K562 (cell line): ENCODE measurements at regions not wholly inside any gene's neighbourhood (a gene's known extent, or its start where the extent isn't known, plus 50 kb on each side); places are given as distances from the start of the nearest gene placed in this dataset.

Source experiments
- ATAC-seq: fragments of 200-7000 bp; cut with Tn5 transposase; 3 replicates; pipeline ENCODE4 v1.9.1; 2020; ENCODE audit warnings: moderate library complexity
- BruUV-seq: library from RNA; stranded (reverse); fragments of 400-500 nt; replicated peaks from 2 replicates; lab custom pipeline; 2021; lab: Mats Ljungman, UMichigan
- CTCF ChIA-PET: fragments of 300-600 bp; formaldehyde crosslinking; extraction: SDS; loops from one replicate; lab custom pipeline; 2021; ENCODE audit warnings: low intra/inter-chr PET ratio; lab: Yijun Ruan, JAX
- POLR2A ChIA-PET: fragments of 300-600, 350-650 bp; sonication (Branson Sonifier 250); formaldehyde crosslinking; extraction: SDS; loops from one replicate; lab custom pipeline; 2021; ENCODE audit warnings: antibody characterized with exemption, inconsistent platforms; lab: Yijun Ruan, JAX
- DNase-seq, 4 experiments: peaks; one replicate each; pipeline versions ENCODE4 v3.0.0 to v3.0.0-alpha.2; 2011 to 2018; ENCODE audit warnings: low spot score in 3 of 4, mixed read lengths in 3 of 4; ENCODE audit errors: extremely low read depth in 1 of 4
- FAIRE-seq: peaks from 2 replicates; lab custom pipeline; 2011; peaks lifted over from hg19 to GRCh38; lab: Jason Lieb, UNC
- H2AFZ ChIP-seq: 2 replicates; pipeline ENCODE4 v1.6.0; 2011; ENCODE audit warnings: low read depth, low read length, control low read depth, inconsistent platforms
- H3K27ac ChIP-seq: fragments of 200-600 bp; 3 replicates; pipeline ENCODE4 v1.8.0; 2011; ENCODE audit warnings: low read depth, mild to moderate bottlenecking, control low read depth, inconsistent platforms, low read length, moderate library complexity, mixed read lengths; ENCODE audit errors: extremely low read depth
- H3K27me3 ChIP-seq, 2 experiments: fragments of 300-600 bp in 1 of 2; 2 replicates in 1 of 2; 3 replicates in 1 of 2; pipeline versions ENCODE4 v1.6.0 to v1.8.0; 2011; ENCODE audit warnings: inconsistent platforms in 2 of 2, low read length in 2 of 2, mild to moderate bottlenecking in 1 of 2, mixed read lengths in 1 of 2, moderate library complexity in 1 of 2; ENCODE audit not compliant: control insufficient read depth in 2 of 2, insufficient read depth in 2 of 2
- H3K36me3 ChIP-seq: fragments of 300-600 bp; 3 replicates; pipeline ENCODE4 v1.8.0; 2011; ENCODE audit warnings: mild to moderate bottlenecking, low read length, inconsistent platforms; ENCODE audit not compliant: control insufficient read depth, insufficient read depth
- H3K4me1 ChIP-seq, 2 experiments: fragments of 200-600 bp in 1 of 2; replicated peaks in 1 of 2; 2 replicates in 1 of 2; 3 replicates in 1 of 2; pipeline versions ENCODE4 v1.5.1 to v1.8.0; 2011; ENCODE audit warnings: inconsistent platforms in 2 of 2, low read length in 2 of 2, mild to moderate bottlenecking in 1 of 2, mixed read lengths in 1 of 2, moderate library complexity in 1 of 2; ENCODE audit not compliant: control insufficient read depth in 2 of 2, insufficient read depth in 2 of 2
- H3K4me2 ChIP-seq: 2 replicates; pipeline ENCODE4 v1.6.1; 2011; ENCODE audit warnings: low read length, control low read depth, inconsistent platforms, mixed read lengths; ENCODE audit not compliant: insufficient read depth
- H3K4me3 ChIP-seq: fragments of 200-600 bp; sonication (generic), shearing (Covaris generic); 2 replicates; pipeline ENCODE4 v1.5.1; 2016; ENCODE audit warnings: control low read depth, inconsistent platforms
- H3K79me2 ChIP-seq: fragments of 200-600 bp; 3 replicates; pipeline ENCODE4 v1.8.0; 2011; ENCODE audit warnings: low read length, inconsistent platforms; ENCODE audit not compliant: control insufficient read depth, insufficient read depth
- H3K9ac ChIP-seq, 2 experiments: 2 replicates each; pipeline versions ENCODE4 v1.6.0 to v1.6.1; 2011; ENCODE audit warnings: low read depth in 2 of 2, low read length in 2 of 2, control low read depth in 1 of 2, inconsistent platforms in 1 of 2, mild to moderate bottlenecking in 1 of 2, mixed read lengths in 1 of 2; ENCODE audit not compliant: insufficient read depth in 1 of 2
- H3K9me1 ChIP-seq: one replicate; pipeline ENCODE4 v1.6.0; 2011; ENCODE audit warnings: inconsistent platforms, mild to moderate bottlenecking, low read length, moderate library complexity; ENCODE audit not compliant: control insufficient read depth, insufficient read depth
- H3K9me3 ChIP-seq: replicated peaks from 2 replicates; pipeline ENCODE4 v1.5.1; 2011; ENCODE audit warnings: low read depth, low read length, inconsistent platforms; ENCODE audit not compliant: control insufficient read depth, insufficient read depth
- H4K20me1 ChIP-seq: replicated peaks from 2 replicates; pipeline ENCODE4 v1.6.1; 2011; ENCODE audit warnings: low read length, inconsistent platforms, mixed read lengths; ENCODE audit not compliant: control insufficient read depth, insufficient read depth
- BHLHE40 ChIP-seq: IDR thresholded peaks from 2 replicates; pipeline ENCODE4 v1.6.1; 2011; ENCODE audit warnings: low read length, improper control_type of control experiment
- CXXC5 ChIP-seq: fragments of 250-450 bp; sonication (Bioruptor Pico); IDR thresholded peaks from 2 replicates; pipeline ENCODE4 v1.8.0; 2022; ENCODE audit warnings: inconsistent platforms, mild to moderate bottlenecking, moderate library complexity
- NFATC3 ChIP-seq: fragments of 450-650 bp; IDR thresholded peaks from 2 replicates; pipeline ENCODE4 v1.6.1; 2017; ENCODE audit warnings: mild to moderate bottlenecking
- POLR2H ChIP-seq: IDR thresholded peaks from 2 replicates; pipeline ENCODE4 v1.6.1; 2016; ENCODE audit warnings: missing genetic modification characterization, low read depth, mild to moderate bottlenecking, control low read depth, missing compliant biosample characterization, moderate library complexity
- RBFOX2 ChIP-seq: fragments of 200-400 bp; formaldehyde crosslinking; IDR thresholded peaks from 2 replicates; pipeline ENCODE4 v1.6.1; 2017; ENCODE audit warnings: low read depth, mild to moderate bottlenecking, low read length, moderate library complexity
- SMAD3 ChIP-seq: fragments of 450-650 bp; formaldehyde crosslinking; conservative IDR thresholded peaks from 2 replicates; pipeline ENCODE4 v1.4.0; 2020; ENCODE audit warnings: mild to moderate bottlenecking
- SMARCB1 ChIP-seq: IDR thresholded peaks from 2 replicates; pipeline ENCODE4 v1.6.1; 2011; ENCODE audit warnings: improper control_type of control experiment, low read depth; ENCODE audit not compliant: insufficient read length
- ZKSCAN3 ChIP-seq: fragments of 250-450 bp; sonication (Bioruptor Pico); IDR thresholded peaks from 2 replicates; pipeline ENCODE4 v1.4.0; 2020
- ZNF12 ChIP-seq: sonication (generic); formaldehyde crosslinking; IDR thresholded peaks from 2 replicates; pipeline ENCODE4 v1.4.0; 2020; ENCODE audit warnings: mild to moderate bottlenecking, missing genetic modification reagents
- ZNF57 ChIP-seq: fragments of 450-650 bp; formaldehyde crosslinking; IDR thresholded peaks from 2 replicates; pipeline ENCODE4 v1.4.0; 2020; ENCODE audit warnings: mild to moderate bottlenecking, moderate library complexity
- WGBS: fragments of 100-300 bp; shearing (Covaris generic); methylation state at CpG from one replicate; pipeline ENCODE4 v1.1.6; 2016; ENCODE audit warnings: low coverage, mixed read lengths; ENCODE audit not compliant: insufficient coverage; ENCODE audit errors: missing lambda C conversion rate; 5-methylcytosine and 5-hydroxymethylcytosine counted together
- in situ Hi-C: fragments of 300-500 bp; cut with MboI; formaldehyde crosslinking; loops from 4 replicates; pipeline ENCODE4 v1.15.0; 2018; ENCODE audit warnings: inconsistent platforms, mixed read lengths
- intact Hi-C: fragments of 100-400 bp; cut with micrococcal nuclease; formaldehyde crosslinking; loops from 2 replicates; pipeline ENCODE4 v1.14.2; 2022

GRCh38 chr1:3995141-3995780 is 95.2 kb upstream of the C1orf174 start:
- WGBS, result 8% methylated on average over 12 of the region's 14 CpGs
- POLR2A ChIA-PET, result interaction anchor here (0.6 to 0.7 kb wide), 2 partner anchors 21 to 461 kb away, joined by 4 read pairs; no protein-coding TSS in a partner anchor
- no peak for FAIRE-seq

More at GRCh38 chr1:3995141-3995780, 95.2 kb upstream of the C1orf174 start:
- H4K20me1 ChIP-seq, result peaks cover 11% of the 10 kb centered on the region; the same call in 1 of the 2 replicates
- in situ Hi-C loops, result no loop called here
- no peak overlapping the region; a peak in 1 of 4 replicates for H3K9ac ChIP-seq
- H3K79me2 ChIP-seq, result no peaks in the 10 kb centered on the region
- H3K4me1 ChIP-seq, result peaks cover 0 to 5% of the 10 kb centered on the region in 2 experiments; a peak in 1 of 5 replicates
- H3K4me2 ChIP-seq, result no peak overlapping the region
- ATAC-seq (no peak), DNase-seq (no peak)
- no peak overlapping the region for H3K4me3 ChIP-seq
- H3K9me3 ChIP-seq, result no peaks in the 10 kb centered on the region
- H3K36me3 ChIP-seq, result peaks cover 7% of the 10 kb centered on the region; the same call in 1 of the 3 replicates
- no peaks in the 10 kb centered on the region for H3K9me1 ChIP-seq
- CTCF ChIA-PET, result no interaction called here
- no TSS peak for BruUV-seq
- TF ChIP-seq NFATC3 (no peak), ZNF12 (CRISPR knock-in tag) (no peak), CXXC5 (no peak), ZKSCAN3 (no peak), POLR2H (tag) (no peak), RBFOX2 (no peak), ZNF57 (CRISPR knock-in tag) (no peak), SMAD3 (CRISPR knock-in tag) (no peak), SMARCB1 (no peak), BHLHE40 (no peak)
- peaks cover 3 to 45% of the 10 kb centered on the region in 2 experiments; a peak in 4 of 5 replicates for H3K27me3 ChIP-seq
- H2AFZ ChIP-seq, result no peak overlapping the region
- intact Hi-C loops, result no loop called here
- H3K27ac ChIP-seq, result no peak overlapping the region
